ENCODE measurements at regions not wholly inside any gene's neighbourhood (a gene's known extent, or its start where the extent isn't known, plus 50 kb on each side); places are given as distances from the start of the nearest gene placed in this dataset.

GRCh38 chr3:21902956-21903355, 151.9 kb upstream of the ZNF385D start:
- TF ChIP-seq CTCF (conservative IDR thresholded peaks at IDR 0.05; ENCODE audit: low read depth, low read length), result no peak
- TF ChIP-seq EZH2phosphoT487 (IDR thresholded peaks at IDR 0.05; ENCODE audit: borderline replicate concordance, low read length), result no peak
